ENCODE measurements at regions not wholly inside any gene's neighbourhood (a gene's known extent, or its start where the extent isn't known, plus 50 kb on each side); places are given as distances from the start of the nearest gene placed in this dataset.

DNA sequence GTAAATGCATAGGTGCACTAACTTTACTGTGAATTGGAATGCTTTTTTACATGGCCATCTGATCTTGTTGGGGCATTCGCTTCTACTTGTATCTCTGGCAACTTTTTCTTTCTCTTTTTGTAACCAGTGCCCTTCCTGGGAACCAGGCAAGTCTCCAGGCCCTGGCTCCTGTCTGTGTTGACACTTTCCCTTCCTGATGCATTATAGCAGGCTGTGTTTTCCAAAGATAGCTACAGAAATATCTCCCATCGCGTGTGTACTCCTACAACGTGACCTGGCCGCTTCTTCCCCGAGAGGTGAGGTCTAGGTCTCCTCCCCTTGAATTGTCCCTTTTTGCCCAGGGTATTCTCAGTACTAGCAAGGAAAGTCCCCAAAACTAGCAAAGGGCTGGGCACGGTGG, 81.1 kb upstream of the SPIN1 start:
- TF ChIP-seq JUND (IDR thresholded peaks at IDR 0.05; ENCODE audit: low read depth), result no peak
- in situ Hi-C loops (cut with HindIII; ENCODE audit: low pct_unique_long_range_greater_than_20kb, low sequenced_read_pairs), result no loop called here
- no peak for DNase-seq (ENCODE audit: low read depth in 1 of 2, low spot score in 1 of 2)

- TF ChIP-seq JUND (IDR thresholded peaks at IDR 0.05; ENCODE audit: low read depth), result no peak
- in situ Hi-C loops (cut with HindIII; ENCODE audit: low pct_unique_long_range_greater_than_20kb, low sequenced_read_pairs), result no loop called here
- DNase-seq (ENCODE audit: low read depth in 1 of 2, low spot score in 1 of 2), result no peak
These were observed 84.4 kb upstream of the SPIN1 start for GRCh38 chr9:88303721-88304451.

GRCh38 chr9:88302579-88303324, 85.5 kb upstream of the SPIN1 start:
- TF ChIP-seq JUND (IDR thresholded peaks at IDR 0.05; ENCODE audit: low read depth), result no peak
- no peak for DNase-seq (ENCODE audit: low read depth in 1 of 2, low spot score in 1 of 2)
- in situ Hi-C loops (cut with HindIII; ENCODE audit: low pct_unique_long_range_greater_than_20kb, low sequenced_read_pairs), result no loop called here

DNA sequence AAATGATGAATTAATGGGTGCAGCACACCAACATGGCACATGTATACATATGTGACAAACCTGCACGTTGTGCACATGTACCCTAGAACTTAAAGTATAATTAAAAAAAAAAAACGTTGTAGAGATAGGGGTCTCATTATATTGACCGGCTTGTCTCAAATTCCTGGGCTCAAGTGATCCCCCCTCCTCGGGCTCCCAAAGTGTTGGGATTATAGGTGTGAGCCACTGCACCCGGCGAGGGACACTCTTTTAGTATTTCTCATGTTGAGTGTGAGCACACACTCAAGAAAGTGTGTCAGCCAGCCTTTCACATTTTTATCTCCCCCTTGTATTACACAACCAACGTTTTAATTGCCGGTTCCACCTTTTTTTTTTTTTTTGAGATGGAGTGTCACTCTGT, 87.7 kb upstream of the SPIN1 start:
- no peak for DNase-seq (ENCODE audit: low read depth in 1 of 2, low spot score in 1 of 2)
- in situ Hi-C loops (cut with HindIII; ENCODE audit: low pct_unique_long_range_greater_than_20kb, low sequenced_read_pairs), result no loop called here
- no peak for TF ChIP-seq JUND (IDR thresholded peaks at IDR 0.05; ENCODE audit: low read depth)

GRCh38 chr9:88291856-88292255, 96.4 kb upstream of the SPIN1 start:
- in situ Hi-C loops (cut with HindIII; ENCODE audit: low pct_unique_long_range_greater_than_20kb, low sequenced_read_pairs), result no loop called here
- DNase-seq (ENCODE audit: low read depth in 1 of 2, low spot score in 1 of 2), result no peak
- no peak for TF ChIP-seq JUND (IDR thresholded peaks at IDR 0.05; ENCODE audit: low read depth)

DNA sequence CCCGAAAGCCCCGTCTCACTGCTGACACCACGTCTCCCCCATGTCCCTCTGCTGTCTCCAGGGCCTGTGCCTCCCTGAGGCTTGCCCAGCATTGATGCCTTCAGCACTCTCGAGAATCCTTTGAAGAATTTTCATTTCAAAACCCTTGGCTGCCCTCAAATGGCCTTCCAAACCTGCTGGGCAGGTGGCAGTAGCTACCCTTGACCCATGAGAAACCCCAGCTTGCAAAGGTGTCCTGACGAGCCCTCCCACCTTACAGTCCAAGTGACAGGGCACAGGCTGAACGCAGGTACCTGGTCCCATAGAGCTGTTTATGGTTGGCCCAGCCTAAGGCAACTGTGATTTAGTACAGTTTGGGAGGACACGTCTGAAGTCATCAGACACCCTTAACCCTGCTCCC, 97.2 kb upstream of the SPIN1 start:
- no peak for DNase-seq (ENCODE audit: low read depth in 1 of 2, low spot score in 1 of 2)
- TF ChIP-seq JUND (IDR thresholded peaks at IDR 0.05; ENCODE audit: low read depth), result no peak
- in situ Hi-C loops (cut with HindIII; ENCODE audit: low pct_unique_long_range_greater_than_20kb, low sequenced_read_pairs), result no loop called here

DNA sequence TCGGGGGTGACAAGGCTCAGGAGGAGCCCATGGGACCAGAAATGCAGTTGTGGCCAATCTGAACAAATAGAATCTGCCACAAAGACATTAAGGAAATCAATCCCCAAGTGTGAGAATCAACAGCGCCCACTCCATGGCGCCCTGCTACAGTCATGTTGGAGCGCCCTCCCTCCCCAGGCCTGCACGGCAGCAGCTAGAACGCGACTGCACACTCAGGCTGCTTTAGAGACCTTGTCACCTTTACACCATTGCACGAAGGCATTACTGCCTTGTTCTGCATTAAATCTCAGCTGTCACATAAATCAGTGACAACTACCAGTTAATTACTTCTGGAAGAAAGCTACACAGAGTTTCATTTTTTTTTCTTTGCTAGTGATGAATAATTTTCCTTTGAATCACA, 98.7 kb upstream of the SPIN1 start:
- in situ Hi-C loops (cut with HindIII; ENCODE audit: low pct_unique_long_range_greater_than_20kb, low sequenced_read_pairs), result no loop called here
- TF ChIP-seq JUND (IDR thresholded peaks at IDR 0.05; ENCODE audit: low read depth), result no peak
- DNase-seq (ENCODE audit: low read depth in 1 of 2, low spot score in 1 of 2), result no peak

DNA sequence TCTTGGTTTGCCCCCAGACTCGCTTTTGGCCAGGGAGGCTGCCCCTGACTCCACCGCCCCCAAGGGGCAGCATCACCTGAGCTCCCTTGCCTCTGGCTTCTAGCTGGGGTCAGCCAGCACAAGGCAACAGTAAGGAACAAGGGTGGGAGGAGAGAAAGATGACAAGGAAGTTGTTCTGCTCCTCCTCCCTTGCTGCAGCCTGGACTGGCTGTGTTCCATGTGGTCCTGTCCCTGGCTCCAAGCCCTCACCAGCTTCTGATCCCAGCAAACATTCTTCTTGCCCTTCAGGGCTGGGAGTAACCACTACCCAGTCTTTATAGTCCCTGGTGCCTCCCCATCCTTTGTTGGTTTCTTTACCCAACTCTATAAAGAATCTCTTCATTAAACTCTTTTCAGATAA, 100.3 kb upstream of the SPIN1 start:
- in situ Hi-C loops (cut with HindIII; ENCODE audit: low pct_unique_long_range_greater_than_20kb, low sequenced_read_pairs), result no loop called here

DNA sequence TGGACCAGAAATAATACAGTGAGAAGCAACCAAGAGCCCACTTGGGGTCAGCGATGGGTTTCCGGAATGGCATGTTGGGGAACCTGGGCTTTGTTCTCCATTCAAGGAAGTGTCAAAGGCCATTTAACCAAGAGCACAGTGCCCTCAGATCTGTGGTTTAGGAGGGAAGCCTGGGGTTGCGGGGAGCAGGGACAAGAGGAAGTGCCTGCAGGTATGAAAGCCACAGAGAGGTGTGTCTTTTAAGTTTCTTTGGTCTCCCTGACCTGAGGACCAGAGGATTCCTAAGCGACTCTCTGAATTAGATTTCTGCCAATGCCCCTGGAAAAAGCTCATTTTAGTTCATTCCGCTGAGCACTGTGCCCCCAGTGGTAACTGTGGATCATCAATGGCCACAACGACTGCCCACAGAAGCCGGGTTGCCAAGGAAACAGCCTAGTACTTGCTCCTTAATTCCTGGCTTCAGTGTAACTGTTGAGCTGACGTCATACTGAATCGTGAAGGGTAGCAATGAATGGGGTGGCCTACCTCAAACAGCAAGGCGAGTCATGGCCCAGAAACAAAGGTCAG, 107.3 kb upstream of the SPIN1 start:
- no peak for TF ChIP-seq JUND (IDR thresholded peaks at IDR 0.05; ENCODE audit: low read depth)
- in situ Hi-C loops (cut with HindIII; ENCODE audit: low pct_unique_long_range_greater_than_20kb, low sequenced_read_pairs), result no loop called here
- peak in 1 of 2 experiments; percentile 39 for DNase-seq (ENCODE audit: low read depth in 1 of 2, low spot score in 1 of 2)

More for the DNA sequence above, 100.3 kb upstream of the SPIN1 start:
- no peak for TF ChIP-seq JUND (IDR thresholded peaks at IDR 0.05; ENCODE audit: low read depth)
- peak in 1 of 2 experiments; percentile 39 for DNase-seq (ENCODE audit: low read depth in 1 of 2, low spot score in 1 of 2)

- in situ Hi-C loops (cut with HindIII; ENCODE audit: low pct_unique_long_range_greater_than_20kb, low sequenced_read_pairs), result no loop called here
- TF ChIP-seq JUND (IDR thresholded peaks at IDR 0.05; ENCODE audit: low read depth), result no peak
- DNase-seq (ENCODE audit: low read depth in 1 of 2, low spot score in 1 of 2), result no peak
These were observed 110.2 kb upstream of the SPIN1 start for GRCh38 chr9:88278036-88278435.

DNA sequence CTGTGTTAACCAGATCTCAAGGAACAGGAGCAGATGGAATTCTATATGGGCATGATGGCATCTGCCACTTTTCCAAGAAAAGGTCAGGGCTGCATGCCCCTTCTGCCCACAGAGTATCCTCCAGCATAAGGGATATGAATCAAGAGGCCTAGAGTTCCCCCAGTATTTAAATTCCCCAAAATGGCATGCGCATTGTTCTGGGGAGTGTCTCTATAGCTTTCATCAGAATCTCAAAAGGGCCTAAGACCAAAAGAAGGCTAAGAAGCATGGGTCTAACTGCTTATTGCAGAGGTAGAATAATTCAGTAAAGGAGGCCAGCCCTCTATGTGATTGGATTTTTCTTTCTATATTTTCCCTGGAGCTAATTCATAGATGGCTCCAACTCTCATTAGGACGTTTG, 114.2 kb upstream of the SPIN1 start:
- in situ Hi-C loops (cut with HindIII; ENCODE audit: low pct_unique_long_range_greater_than_20kb, low sequenced_read_pairs), result no loop called here
- no peak for DNase-seq (ENCODE audit: low read depth in 1 of 2, low spot score in 1 of 2)
- no peak for TF ChIP-seq JUND (IDR thresholded peaks at IDR 0.05; ENCODE audit: low read depth)

DNA sequence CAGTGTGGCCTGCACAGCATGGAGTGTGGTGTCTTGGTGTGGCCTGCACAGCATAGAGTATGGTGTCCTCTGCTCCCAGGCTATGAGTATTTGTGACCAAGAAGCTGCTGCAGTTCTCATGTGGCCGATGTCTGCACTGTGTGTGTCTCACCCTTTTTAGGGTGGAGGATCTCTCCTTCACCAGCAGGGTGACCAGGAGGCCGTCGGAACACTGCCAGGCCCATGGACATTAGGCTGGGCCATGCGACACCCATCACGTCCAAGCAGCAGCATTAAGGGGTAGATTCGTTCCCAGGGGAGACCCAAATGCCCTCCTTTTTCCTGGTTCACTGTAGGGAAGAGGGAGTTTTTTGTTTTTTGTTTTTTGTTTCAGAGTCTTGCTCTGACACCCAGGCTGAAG, 115.3 kb upstream of the SPIN1 start:
- peak in 1 of 2 experiments; percentile 52 for DNase-seq (ENCODE audit: low read depth in 1 of 2, low spot score in 1 of 2)
- in situ Hi-C loops (cut with HindIII; ENCODE audit: low pct_unique_long_range_greater_than_20kb, low sequenced_read_pairs), result no loop called here
- no peak for TF ChIP-seq JUND (IDR thresholded peaks at IDR 0.05; ENCODE audit: low read depth)

DNA sequence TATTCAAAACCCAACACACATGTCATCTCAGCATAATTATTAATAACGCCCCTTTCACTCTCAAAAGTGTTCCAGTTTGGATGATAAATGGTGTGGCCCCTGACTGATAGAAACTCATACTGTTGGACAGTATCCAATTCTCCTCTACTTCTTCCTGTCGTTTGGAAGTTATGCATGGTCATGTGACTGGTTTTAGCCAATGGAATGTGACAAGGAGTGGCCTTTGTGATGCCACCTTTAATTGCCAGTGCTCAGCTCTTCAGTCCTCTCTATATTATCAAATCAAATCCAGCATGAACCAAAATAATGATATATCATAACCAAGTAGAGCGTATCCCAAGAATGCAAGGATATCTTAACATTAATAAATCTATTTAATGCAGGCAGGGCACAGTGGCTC, 117.8 kb upstream of the SPIN1 start:
- in situ Hi-C loops (cut with HindIII; ENCODE audit: low pct_unique_long_range_greater_than_20kb, low sequenced_read_pairs), result no loop called here
- peak in 1 of 2 experiments; percentile 39 for DNase-seq (ENCODE audit: low read depth in 1 of 2, low spot score in 1 of 2)
- TF ChIP-seq JUND (IDR thresholded peaks at IDR 0.05; ENCODE audit: low read depth), result no peak
